ENCODE measurements at regions not wholly inside any gene's neighbourhood (a gene's known extent, or its start where the extent isn't known, plus 50 kb on each side); places are given as distances from the start of the nearest gene placed in this dataset.

DNA sequence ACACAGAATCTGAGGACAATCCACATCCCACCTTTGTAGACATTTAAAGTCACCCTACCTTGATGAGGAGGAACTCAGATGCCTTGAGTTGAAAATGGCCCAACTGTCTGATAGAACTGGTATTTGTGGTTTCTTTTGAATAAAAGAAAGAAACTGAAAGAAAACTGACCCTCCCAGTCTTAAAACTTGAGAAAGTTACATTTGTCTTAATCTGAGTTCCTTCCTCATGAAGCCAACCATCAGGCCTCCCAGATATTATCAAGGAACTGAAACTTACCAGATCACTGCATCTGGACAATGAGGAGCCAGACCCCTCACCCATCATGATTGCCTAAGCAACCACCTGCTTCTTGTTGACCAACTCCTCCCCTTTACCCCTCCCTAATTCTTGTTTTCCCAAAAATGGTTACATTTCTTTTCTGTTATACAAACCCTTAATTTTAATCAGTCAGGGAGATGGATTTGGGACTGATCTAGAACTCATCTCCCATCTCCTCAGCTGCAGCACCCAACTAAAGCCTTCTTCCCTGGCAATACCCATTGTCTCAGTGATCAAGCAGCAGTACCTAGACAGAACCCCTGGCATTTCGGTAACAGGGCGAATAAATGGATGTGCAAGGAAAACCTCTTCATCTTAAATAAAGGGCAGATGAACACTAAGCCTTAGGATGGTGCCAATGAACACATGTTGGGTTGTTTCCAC is 72.0 kb upstream of the RESF1 start:
- TF ChIP-seq, protein P1, sequence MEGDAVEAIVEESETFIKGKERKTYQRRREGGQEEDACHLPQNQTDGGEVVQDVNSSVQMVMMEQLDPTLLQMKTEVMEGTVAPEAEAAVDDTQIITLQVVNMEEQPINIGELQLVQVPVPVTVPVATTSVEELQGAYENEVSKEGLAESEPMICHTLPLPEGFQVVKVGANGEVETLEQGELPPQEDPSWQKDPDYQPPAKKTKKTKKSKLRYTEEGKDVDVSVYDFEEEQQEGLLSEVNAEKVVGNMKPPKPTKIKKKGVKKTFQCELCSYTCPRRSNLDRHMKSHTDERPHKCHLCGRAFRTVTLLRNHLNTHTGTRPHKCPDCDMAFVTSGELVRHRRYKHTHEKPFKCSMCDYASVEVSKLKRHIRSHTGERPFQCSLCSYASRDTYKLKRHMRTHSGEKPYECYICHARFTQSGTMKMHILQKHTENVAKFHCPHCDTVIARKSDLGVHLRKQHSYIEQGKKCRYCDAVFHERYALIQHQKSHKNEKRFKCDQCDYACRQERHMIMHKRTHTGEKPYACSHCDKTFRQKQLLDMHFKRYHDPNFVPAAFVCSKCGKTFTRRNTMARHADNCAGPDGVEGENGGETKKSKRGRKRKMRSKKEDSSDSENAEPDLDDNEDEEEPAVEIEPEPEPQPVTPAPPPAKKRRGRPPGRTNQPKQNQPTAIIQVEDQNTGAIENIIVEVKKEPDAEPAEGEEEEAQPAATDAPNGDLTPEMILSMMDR (conservative IDR thresholded peaks at IDR 0.05 in 1 of 2, IDR thresholded peaks at IDR 0.05 in 1 of 2; ENCODE audit: extremely low read depth in 1 of 2, insufficient read depth in 1 of 2, low read depth in 1 of 2, low read length in 2 of 2), result no peak
- TF ChIP-seq EZH2 (IDR thresholded peaks at IDR 0.05; ENCODE audit: borderline replicate concordance, low read length), result no peak

All from mammary epithelial cell (primary cell).